ENCODE measurements at regions not wholly inside any gene's neighbourhood (a gene's known extent, or its start where the extent isn't known, plus 50 kb on each side); places are given as distances from the start of the nearest gene placed in this dataset.
"Not testable (repeated sequence)": the region's sequence is repeated elsewhere in the genome, so short reads cannot be mapped to it uniquely, and the experiment has no call there.

- H3K4me1 ChIP-seq (ENCODE audit: insufficient read depth) = no peaks in the 10 kb centered on the region
- H3K4me3 ChIP-seq = no peak overlapping the region
- H3K36me3 ChIP-seq = no peaks in the 10 kb centered on the region
- H3K27me3 ChIP-seq = no peaks in the 10 kb centered on the region
- no peak for DNase-seq
- H3K9me3 ChIP-seq = no peaks in the 10 kb centered on the region
- intact Hi-C loops (cut with DNase I) = no loop called here
- H3K27ac ChIP-seq = no peak overlapping the region
- TF ChIP-seq POLR2A (IDR thresholded peaks at IDR 0.05) (no peak), EP300 (IDR thresholded peaks at IDR 0.05) (no peak), CTCF (IDR thresholded peaks at IDR 0.05) (no peak)
Observed at GRCh38 chr3:169009453-169009852, 654.1 kb downstream of the MECOM start.

GRCh38 chr3:169008776-169009358, 654.6 kb downstream of the MECOM start:
- no peaks in the 10 kb centered on the region for H3K9me3 ChIP-seq
- no peaks in the 10 kb centered on the region for H3K36me3 ChIP-seq
- H3K27ac ChIP-seq = no peak overlapping the region
- 24 to 32% (median 27%) methylated on average over 2 of the region's 2 CpGs for WGBS, 3 donors
- H3K4me1 ChIP-seq (ENCODE audit: insufficient read depth) = no peaks in the 10 kb centered on the region
- TF ChIP-seq EP300 (IDR thresholded peaks at IDR 0.05) (no peak), POLR2A (IDR thresholded peaks at IDR 0.05) (no peak), CTCF (IDR thresholded peaks at IDR 0.05) (no peak)
- H3K27me3 ChIP-seq = no peaks in the 10 kb centered on the region
- no peak for DNase-seq
- intact Hi-C loops (cut with DNase I) = no loop called here
- H3K4me3 ChIP-seq = no peak overlapping the region

- WGBS, 3 donors = 70 to 77% (median 71%) methylated on average over 2 of the region's 2 CpGs
Observed at GRCh38 chr3:169007145-169007544, 656.4 kb downstream of the MECOM start.

GRCh38 chr3:169006398-169006797, 657.1 kb downstream of the MECOM start:
- H3K4me1 ChIP-seq (ENCODE audit: insufficient read depth); H3K27me3 ChIP-seq; H3K36me3 ChIP-seq; intact Hi-C loops (cut with DNase I); H3K9me3 ChIP-seq; H3K27ac ChIP-seq; H3K4me3 ChIP-seq; DNase-seq: not testable (repeated sequence)
- WGBS, 3 donors = 90 to 97% (median 97%) methylated on average over 4 to 5 of the region's 5 CpGs

More at GRCh38 chr3:169007145-169007544, 656.4 kb downstream of the MECOM start:
- intact Hi-C loops (cut with DNase I) = no loop called here
- Histone ChIP-seq H3K36me3 (no peaks in the 10 kb centered on the region), H3K27ac (no peak overlapping the region), H3K4me3 (no peak overlapping the region), H3K4me1 (ENCODE audit: insufficient read depth) (no peaks in the 10 kb centered on the region), H3K9me3 (no peaks in the 10 kb centered on the region), H3K27me3 (no peaks in the 10 kb centered on the region)
- DNase-seq = no peak
- TF ChIP-seq POLR2A (IDR thresholded peaks at IDR 0.05) (no peak), CTCF (IDR thresholded peaks at IDR 0.05) (no peak), EP300 (IDR thresholded peaks at IDR 0.05) (no peak)

- H3K4me3 ChIP-seq = no peak overlapping the region
- intact Hi-C loops (cut with DNase I) = no loop called here
Observed at GRCh38 chr3:169002689-169003088, 660.8 kb downstream of the MECOM start.

More at GRCh38 chr3:169002689-169003088, 660.8 kb downstream of the MECOM start:
- H3K9me3 ChIP-seq = no peaks in the 10 kb centered on the region
- no peaks in the 10 kb centered on the region for H3K36me3 ChIP-seq
- no peak for DNase-seq
- H3K4me1 ChIP-seq (ENCODE audit: insufficient read depth) = no peaks in the 10 kb centered on the region
- H3K27me3 ChIP-seq = no peaks in the 10 kb centered on the region
- TF ChIP-seq EP300 (IDR thresholded peaks at IDR 0.05) (no peak), POLR2A (IDR thresholded peaks at IDR 0.05) (no peak), CTCF (IDR thresholded peaks at IDR 0.05) (no peak)
- no peak overlapping the region for H3K27ac ChIP-seq

Measured in ovary (tissue), 7 donors.